BE2C (cell line): ENCODE measurements at regions not wholly inside any gene's neighbourhood (a gene's known extent, or its start where the extent isn't known, plus 50 kb on each side); places are given as distances from the start of the nearest gene placed in this dataset.

Experiments used
- DNase-seq: peaks from one replicate; pipeline ENCODE4 v3.0.0-alpha.2; 2020
- H3K27me3 ChIP-seq: fragments of 250-450 bp; sonication (Bioruptor Pico); 2 replicates; pipeline ENCODE4 v1.5.1; 2020; ENCODE audit warnings: mild to moderate bottlenecking
- H3K36me3 ChIP-seq: fragments of 250-450 bp; sonication (Bioruptor Pico); 2 replicates; pipeline ENCODE4 v1.5.1; 2020; ENCODE audit warnings: mild to moderate bottlenecking
- H3K4me1 ChIP-seq: fragments of 250-450 bp; sonication (Bioruptor Pico); 2 replicates; pipeline ENCODE4 v1.5.1; 2020
- H3K4me3 ChIP-seq: 2 replicates; pipeline ENCODE4 v1.5.1; 2011; ENCODE audit warnings: low read depth, low read length
- H3K9me3 ChIP-seq: fragments of 250-450 bp; sonication (Bioruptor Pico); 2 replicates; pipeline ENCODE4 v1.5.1; 2020
- CTCF ChIP-seq: IDR thresholded peaks from 2 replicates; pipeline ENCODE4 v1.5.1; 2012; ENCODE audit warnings: mild to moderate bottlenecking, low read depth, low read length

DNA sequence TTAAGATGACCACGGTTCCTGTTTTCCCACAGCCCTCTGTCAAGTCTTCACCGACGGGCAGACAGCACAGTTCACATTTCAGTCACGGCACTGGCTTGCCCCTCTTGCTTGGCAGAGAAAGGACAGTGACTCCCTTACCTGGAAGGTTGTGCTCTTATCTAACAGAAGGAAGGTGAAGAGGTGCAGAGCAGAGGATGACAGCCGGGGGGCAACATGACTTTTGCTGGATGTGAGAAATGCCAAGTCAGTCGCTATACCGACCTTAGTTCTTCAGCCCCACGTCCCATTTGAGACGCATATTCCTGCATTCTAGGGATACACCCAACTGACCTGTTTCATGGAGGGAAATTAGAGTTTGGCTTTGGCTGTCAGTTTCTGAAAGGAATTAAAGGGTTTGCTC, 492.3 kb downstream of the NPIPA7 start:
- no peak for DNase-seq

GRCh38 chr16:16877061-16877460, 498.1 kb downstream of the NPIPA7 start:
- Histone ChIP-seq H3K9me3 (no peaks in the 10 kb centered on the region), H3K4me3 (no peak overlapping the region), H3K27me3 (no peaks in the 10 kb centered on the region), H3K4me1 (no peaks in the 10 kb centered on the region), H3K36me3 (no peaks in the 10 kb centered on the region)
- no peak for TF ChIP-seq CTCF
- DNase-seq = no peak

More for the DNA sequence above, 492.3 kb downstream of the NPIPA7 start:
- TF ChIP-seq CTCF = no peak
- no peaks in the 10 kb centered on the region for H3K9me3 ChIP-seq
- no peak overlapping the region for H3K4me3 ChIP-seq
- no peaks in the 10 kb centered on the region for H3K4me1 ChIP-seq
- H3K27me3 ChIP-seq = peaks cover 4% of the 10 kb centered on the region; the same call in 1 of the 2 replicates
- no peaks in the 10 kb centered on the region for H3K36me3 ChIP-seq

- Histone ChIP-seq H3K36me3 (no peaks in the 10 kb centered on the region), H3K4me3 (no peak overlapping the region), H3K9me3 (no peaks in the 10 kb centered on the region), H3K27me3 (no peaks in the 10 kb centered on the region), H3K4me1 (no peaks in the 10 kb centered on the region)
- DNase-seq = no peak
- TF ChIP-seq CTCF = no peak
Measured at GRCh38 chr16:16879567-16880251, 500.8 kb downstream of the NPIPA7 start.

- no peak for TF ChIP-seq CTCF
- DNase-seq = no peak
- no peak overlapping the region for H3K4me3 ChIP-seq
- no peaks in the 10 kb centered on the region for H3K27me3 ChIP-seq
- H3K36me3 ChIP-seq = no peaks in the 10 kb centered on the region
- no peaks in the 10 kb centered on the region for H3K4me1 ChIP-seq
- no peaks in the 10 kb centered on the region for H3K9me3 ChIP-seq
Measured at GRCh38 chr16:16881814-16882213, 502.9 kb downstream of the NPIPA7 start.

GRCh38 chr16:16882766-16883165, 503.8 kb downstream of the NPIPA7 start:
- DNase-seq = no peak
- H3K27me3 ChIP-seq = no peaks in the 10 kb centered on the region
- H3K36me3 ChIP-seq = no peaks in the 10 kb centered on the region
- no peak for TF ChIP-seq CTCF
- H3K9me3 ChIP-seq = no peaks in the 10 kb centered on the region
- no peaks in the 10 kb centered on the region for H3K4me1 ChIP-seq
- no peak overlapping the region for H3K4me3 ChIP-seq

DNA sequence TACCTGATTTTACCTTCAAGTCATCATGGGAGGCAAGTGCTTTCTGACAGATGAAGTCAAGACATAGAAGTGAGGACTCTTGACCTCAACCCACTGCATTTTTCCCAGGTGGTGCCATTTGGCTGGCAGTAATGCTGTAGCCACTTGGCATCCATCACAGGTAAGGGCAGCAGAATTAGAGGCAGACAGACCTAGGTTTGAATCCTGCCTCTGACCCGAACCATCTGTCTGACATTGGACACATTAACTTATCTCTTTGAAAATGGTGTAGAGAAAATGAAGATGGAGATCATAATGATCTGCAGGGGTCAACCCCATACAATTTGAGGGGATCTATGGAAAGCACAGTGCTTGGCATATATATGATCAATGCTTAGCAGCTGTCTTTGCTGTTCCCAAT, 505.5 kb downstream of the NPIPA7 start:
- no peaks in the 10 kb centered on the region for H3K27me3 ChIP-seq
- no peaks in the 10 kb centered on the region for H3K9me3 ChIP-seq
- no peak overlapping the region for H3K4me3 ChIP-seq
- DNase-seq = no peak
- H3K36me3 ChIP-seq = no peaks in the 10 kb centered on the region
- no peak for TF ChIP-seq CTCF
- H3K4me1 ChIP-seq = no peaks in the 10 kb centered on the region
